Psoas muscle (tissue), 7 donors: ENCODE measurements at regions not wholly inside any gene's neighbourhood (a gene's known extent, or its start where the extent isn't known, plus 50 kb on each side); places are given as distances from the start of the nearest gene placed in this dataset.

Experiments
- ATAC-seq, 4 donors: fragments of 200-7000 bp; cut with Tn5 transposase; one replicate each; pipeline ENCODE4 v1.9.1; 2020; ENCODE audit warnings: moderate library complexity in 3 of 4, mild to moderate bottlenecking in 2 of 4
- DNase-seq, 2 donors: peaks; one replicate each; pipeline ENCODE4 v3.0.0-alpha.2; 2020
- H3K27ac ChIP-seq: fragments of 200-600 bp; one replicate; pipeline ENCODE4 v1.8.0; 2022
- H3K27me3 ChIP-seq, 3 donors: fragments of 200-600 bp in 1 of 3; one replicate each; pipeline versions ENCODE4 v1.6.1 to v1.8.0; 2013 to 2022; ENCODE audit warnings: low read length in 2 of 3, mild to moderate bottlenecking in 2 of 3, moderate library complexity in 1 of 3; ENCODE audit not compliant: insufficient read depth in 3 of 3
- H3K36me3 ChIP-seq, 2 donors: fragments of 200-600 bp in 1 of 2; one replicate each; pipeline versions ENCODE4 v1.6.1 to v1.8.0; 2013 to 2022; ENCODE audit warnings: low read depth in 1 of 2, mild to moderate bottlenecking in 1 of 2, moderate library complexity in 1 of 2; ENCODE audit not compliant: insufficient read depth in 1 of 2
- H3K4me1 ChIP-seq: fragments of 200-600 bp; one replicate; pipeline ENCODE4 v1.8.0; 2022
- H3K4me3 ChIP-seq: fragments of 200-600 bp; one replicate; pipeline ENCODE4 v1.8.0; 2022; ENCODE audit warnings: mild to moderate bottlenecking
- H3K9me3 ChIP-seq: fragments of 200-600 bp; one replicate; pipeline ENCODE4 v1.8.0; 2022
- WGBS, 3 donors: extraction: QIAGEN DNeasy Blood & Tissue Kit; methylation state at CpG; one replicate each; pipeline versions ENCODE4 v1.1.6 to v1.1.7; 2013; 5-methylcytosine and 5-hydroxymethylcytosine counted together
- intact Hi-C, 2 donors: fragments of 100-400 bp; cut with DNase I; formaldehyde crosslinking; loops; one replicate each; pipeline versions ENCODE4 v1.11.0 to v1.14.2; 2022
- TF ChIP-seq, protein P1 (sequence below): fragments of 200-600 bp; IDR thresholded peaks from one replicate; pipeline ENCODE4 v1.8.0; 2022; ENCODE audit warnings: antibody characterized with exemption
- donor health status: healthy with polysubstance abuse.
- donor health status: DM: no; HTN: no; CAD: no; lungs with moderate emphysema.
- donor health status: Bipolar disorder and iron deficiency.
- donor health status: healthy.
- donor health status: DM: yes; HTN: yes; CAD: no.
- donor health status: DM: no; HTN: no; CAD: no.
- donor health status: DM: yes; HTN: yes; CAD: no.

DNA sequence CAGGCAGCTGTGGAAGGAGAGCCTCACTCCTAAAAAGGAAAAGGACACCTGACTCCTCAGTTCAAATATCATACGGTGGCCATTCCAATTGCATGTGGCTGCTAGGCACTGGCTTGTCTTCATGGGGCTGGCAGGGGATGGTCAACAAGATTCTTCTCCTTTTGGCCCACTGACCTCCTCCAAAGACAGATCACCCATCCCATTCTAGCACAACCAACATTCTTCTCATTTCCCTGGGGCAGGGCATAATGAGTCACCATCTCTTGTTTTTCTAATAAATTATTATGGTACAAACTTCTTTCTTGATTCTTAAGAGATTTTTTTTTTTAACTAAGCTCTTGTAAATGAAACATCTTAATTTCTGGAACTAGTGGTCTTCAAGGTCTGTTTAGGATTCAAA is 136.7 kb upstream of the NBEA start:
- DNase-seq (no peak), ATAC-seq (no peak)
- TF ChIP-seq, protein P1, sequence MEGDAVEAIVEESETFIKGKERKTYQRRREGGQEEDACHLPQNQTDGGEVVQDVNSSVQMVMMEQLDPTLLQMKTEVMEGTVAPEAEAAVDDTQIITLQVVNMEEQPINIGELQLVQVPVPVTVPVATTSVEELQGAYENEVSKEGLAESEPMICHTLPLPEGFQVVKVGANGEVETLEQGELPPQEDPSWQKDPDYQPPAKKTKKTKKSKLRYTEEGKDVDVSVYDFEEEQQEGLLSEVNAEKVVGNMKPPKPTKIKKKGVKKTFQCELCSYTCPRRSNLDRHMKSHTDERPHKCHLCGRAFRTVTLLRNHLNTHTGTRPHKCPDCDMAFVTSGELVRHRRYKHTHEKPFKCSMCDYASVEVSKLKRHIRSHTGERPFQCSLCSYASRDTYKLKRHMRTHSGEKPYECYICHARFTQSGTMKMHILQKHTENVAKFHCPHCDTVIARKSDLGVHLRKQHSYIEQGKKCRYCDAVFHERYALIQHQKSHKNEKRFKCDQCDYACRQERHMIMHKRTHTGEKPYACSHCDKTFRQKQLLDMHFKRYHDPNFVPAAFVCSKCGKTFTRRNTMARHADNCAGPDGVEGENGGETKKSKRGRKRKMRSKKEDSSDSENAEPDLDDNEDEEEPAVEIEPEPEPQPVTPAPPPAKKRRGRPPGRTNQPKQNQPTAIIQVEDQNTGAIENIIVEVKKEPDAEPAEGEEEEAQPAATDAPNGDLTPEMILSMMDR, result no peak
- 70 to 94% (median 72%) methylated on average over 1 of the region's 1 CpG for WGBS, 3 donors
- no peak overlapping the region for H3K4me3 ChIP-seq
- H3K36me3 ChIP-seq, result no peaks in the 10 kb centered on the region
- H3K27me3 ChIP-seq, result no peaks in the 10 kb centered on the region
- intact Hi-C loops, result no loop called here
- no peak overlapping the region for H3K27ac ChIP-seq
- H3K9me3 ChIP-seq, result no peaks in the 10 kb centered on the region
- H3K4me1 ChIP-seq, result no peaks in the 10 kb centered on the region

GRCh38 chr13:34808649-34809048 is 133.4 kb upstream of the NBEA start:
- TF ChIP-seq, protein P1, result no peak
- DNase-seq (no peak), ATAC-seq (no peak)
- Histone ChIP-seq H3K36me3 (no peaks in the 10 kb centered on the region), H3K4me3 (no peak overlapping the region), H3K4me1 (no peaks in the 10 kb centered on the region), H3K27ac (no peak overlapping the region), H3K9me3 (peaks cover 10% of the 10 kb centered on the region), H3K27me3 (no peaks in the 10 kb centered on the region)
- intact Hi-C loops, result no loop called here

DNA sequence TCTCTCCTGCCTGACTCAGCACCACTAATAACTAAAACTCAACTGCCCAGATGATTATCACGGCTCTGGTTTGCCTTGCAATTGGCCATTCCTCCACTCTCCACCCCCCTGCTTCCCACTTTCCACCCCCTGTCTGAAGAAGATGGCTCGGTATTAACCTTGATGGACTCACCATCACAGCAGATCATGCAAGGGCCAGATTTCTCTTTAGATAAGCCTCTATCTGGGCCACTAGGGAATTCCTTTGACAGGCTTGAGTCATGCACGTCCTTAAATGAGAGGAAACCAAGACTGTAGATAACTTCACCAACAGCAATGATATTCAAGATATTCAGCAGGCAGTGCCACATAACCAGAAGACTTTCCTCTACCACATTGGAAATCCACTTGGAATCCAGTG is 131.1 kb upstream of the NBEA start:
- ATAC-seq (no peak), DNase-seq (no peak)
- no peaks in the 10 kb centered on the region for H3K4me1 ChIP-seq
- H3K36me3 ChIP-seq, result no peaks in the 10 kb centered on the region
- H3K9me3 ChIP-seq, result peaks cover 10% of the 10 kb centered on the region
- TF ChIP-seq, protein P1, result no peak
- H3K27me3 ChIP-seq, result no peaks in the 10 kb centered on the region
- H3K4me3 ChIP-seq, result no peak overlapping the region
- intact Hi-C loops, result no loop called here
- no peak overlapping the region for H3K27ac ChIP-seq
- 61 to 79% (median 68%) methylated on average over 3 of the region's 3 CpGs for WGBS, 3 donors

GRCh38 chr13:34815526-34815925 is 126.5 kb upstream of the NBEA start:
- WGBS, 3 donors, result 77 to 83% (median 82%) methylated on average over 2 of the region's 2 CpGs
- no peak for ATAC-seq
- intact Hi-C loops, result no loop called here
- H3K4me3 ChIP-seq, result no peak overlapping the region
- H3K27me3 ChIP-seq, result no peaks in the 10 kb centered on the region
- no peaks in the 10 kb centered on the region for H3K4me1 ChIP-seq
- no peaks in the 10 kb centered on the region for H3K36me3 ChIP-seq
- TF ChIP-seq, protein P1, result no peak
- H3K27ac ChIP-seq, result no peak overlapping the region
- H3K9me3 ChIP-seq, result peaks cover 10% of the 10 kb centered on the region
- no peak for DNase-seq

DNA sequence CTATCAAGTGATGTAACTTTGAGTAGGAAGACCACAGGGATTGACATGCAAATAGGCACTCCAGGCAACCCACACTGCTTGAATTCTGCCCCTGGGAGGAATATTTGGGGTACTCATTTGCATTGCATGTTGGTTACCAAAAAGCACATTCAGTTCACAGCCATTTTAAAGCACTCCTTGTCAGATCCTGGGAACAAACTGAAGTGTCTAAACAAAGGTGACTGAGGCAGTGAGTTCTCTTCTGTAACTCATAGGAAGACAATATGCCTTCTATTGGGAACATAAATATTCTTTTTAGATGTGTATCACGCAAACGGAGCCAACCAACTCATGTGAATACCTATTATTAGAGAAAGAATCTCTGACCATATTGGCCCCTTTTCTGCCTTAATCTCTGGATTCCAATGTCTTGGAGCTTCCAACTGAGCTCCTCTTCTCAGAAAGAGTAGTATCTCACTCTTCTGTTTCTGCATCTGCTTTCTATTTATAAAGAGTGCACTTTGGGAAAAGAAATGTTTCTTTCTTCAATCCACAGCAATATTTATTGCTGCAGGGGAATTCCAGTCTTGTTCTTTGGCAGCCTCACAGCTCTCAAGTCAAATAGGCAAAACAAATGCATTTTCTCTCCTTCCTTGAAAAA is 125.7 kb upstream of the NBEA start:
- peaks cover 10% of the 10 kb centered on the region for H3K9me3 ChIP-seq
- TF ChIP-seq, protein P1, result no peak
- no peak overlapping the region for H3K4me3 ChIP-seq
- intact Hi-C loops, result no loop called here
- 23 to 37% (median 35%) methylated on average over 2 of the region's 2 CpGs for WGBS, 3 donors
- no peaks in the 10 kb centered on the region for H3K36me3 ChIP-seq
- no peaks in the 10 kb centered on the region for H3K27me3 ChIP-seq
- no peaks in the 10 kb centered on the region for H3K4me1 ChIP-seq
- ATAC-seq (no peak), DNase-seq (no peak)
- no peak overlapping the region for H3K27ac ChIP-seq
